Spinal cord (tissue), 9 donors: ENCODE measurements at regions not wholly inside any gene's neighbourhood (a gene's known extent, or its start where the extent isn't known, plus 50 kb on each side); places are given as distances from the start of the nearest gene placed in this dataset.
"Not testable (repeated sequence)": the region's sequence is repeated elsewhere in the genome, so short reads cannot be mapped to it uniquely, and the experiment has no call there.

Experiments used
- DNase-seq, 6 donors: peaks; one replicate each; pipeline versions ENCODE4 v3.0.0 to v3.0.0-alpha.2; 2013 to 2015; ENCODE audit warnings: low spot score in 6 of 6, low read depth in 4 of 6
- H3K27ac ChIP-seq: one replicate; pipeline ENCODE4 v1.5.1; 2013; ENCODE audit warnings: low read depth, low read length, control low read depth
- H3K27me3 ChIP-seq: one replicate; pipeline ENCODE4 v1.6.1; 2013; ENCODE audit warnings: low read length; ENCODE audit not compliant: control insufficient read depth, insufficient read depth
- H3K36me3 ChIP-seq: one replicate; pipeline ENCODE4 v1.6.1; 2013; ENCODE audit warnings: low read length; ENCODE audit not compliant: control insufficient read depth, insufficient read depth
- H3K4me1 ChIP-seq: one replicate; pipeline ENCODE4 v1.6.1; 2013; ENCODE audit warnings: low read length; ENCODE audit not compliant: control insufficient read depth, insufficient read depth
- H3K4me3 ChIP-seq: one replicate; pipeline ENCODE4 v1.5.1; 2013; ENCODE audit warnings: low read depth, low read length, control low read depth
- H3K9me3 ChIP-seq: one replicate; pipeline ENCODE4 v1.6.1; 2013; ENCODE audit warnings: low read length; ENCODE audit not compliant: control insufficient read depth, insufficient read depth
- WGBS: methylation state at CpG from one replicate; pipeline ENCODE4 v1.1.5; 2013; ENCODE audit warnings: missing lambda C conversion rate; ENCODE audit not compliant: insufficient coverage; 5-methylcytosine and 5-hydroxymethylcytosine counted together
- donor health status: healthy.

DNA sequence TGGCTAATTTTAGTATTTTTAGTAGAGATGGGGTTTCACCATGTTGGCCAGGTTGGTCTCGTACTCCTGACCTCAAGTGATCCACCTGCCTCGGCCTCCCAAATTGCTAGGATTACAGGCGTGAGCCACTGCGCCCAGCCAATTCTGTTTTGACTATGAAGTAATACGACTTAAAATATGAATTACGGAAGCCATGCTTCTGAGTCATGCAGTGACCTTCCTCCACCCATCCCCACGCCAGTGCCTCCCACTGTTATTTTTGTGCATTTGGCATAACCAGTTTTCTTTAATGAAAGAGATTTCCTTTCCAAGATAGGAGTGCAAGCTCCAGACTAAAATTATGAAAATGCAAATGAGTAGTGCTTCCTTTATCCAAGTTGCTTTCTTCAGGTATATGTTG lies 101.0 kb upstream of the DAB2 start:
- H3K4me3 ChIP-seq, DNase-seq, H3K4me1 ChIP-seq, H3K9me3 ChIP-seq, H3K27ac ChIP-seq, H3K27me3 ChIP-seq, H3K36me3 ChIP-seq: not testable (repeated sequence)
- WGBS, result 100% methylated on average over 1 of the region's 7 CpGs

DNA sequence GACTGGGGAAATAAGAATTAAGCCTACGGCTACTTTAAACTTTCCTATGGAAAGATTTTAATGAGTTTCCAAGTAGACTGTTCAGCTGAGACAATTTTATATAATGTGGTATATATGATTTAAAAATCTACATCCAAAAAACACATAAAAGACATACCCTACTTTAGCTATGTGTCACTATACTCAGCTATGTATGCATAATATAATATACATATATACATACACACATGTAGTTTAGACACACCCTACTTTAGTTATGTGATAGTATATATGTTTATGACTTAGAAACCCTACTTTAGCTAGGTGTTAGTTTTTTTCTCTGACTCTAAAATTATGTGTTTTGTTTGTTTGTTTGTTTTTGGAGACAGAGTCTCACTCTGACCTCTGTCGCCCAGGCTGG lies 100.5 kb upstream of the DAB2 start:
- H3K27me3 ChIP-seq, result no peaks in the 10 kb centered on the region
- H3K27ac ChIP-seq, result no peak overlapping the region
- no peak for DNase-seq
- no peaks in the 10 kb centered on the region for H3K36me3 ChIP-seq
- no peaks in the 10 kb centered on the region for H3K9me3 ChIP-seq
- H3K4me1 ChIP-seq, result no peaks in the 10 kb centered on the region
- 100% methylated on average over 1 of the region's 2 CpGs for WGBS
- H3K4me3 ChIP-seq, result no peak overlapping the region

DNA sequence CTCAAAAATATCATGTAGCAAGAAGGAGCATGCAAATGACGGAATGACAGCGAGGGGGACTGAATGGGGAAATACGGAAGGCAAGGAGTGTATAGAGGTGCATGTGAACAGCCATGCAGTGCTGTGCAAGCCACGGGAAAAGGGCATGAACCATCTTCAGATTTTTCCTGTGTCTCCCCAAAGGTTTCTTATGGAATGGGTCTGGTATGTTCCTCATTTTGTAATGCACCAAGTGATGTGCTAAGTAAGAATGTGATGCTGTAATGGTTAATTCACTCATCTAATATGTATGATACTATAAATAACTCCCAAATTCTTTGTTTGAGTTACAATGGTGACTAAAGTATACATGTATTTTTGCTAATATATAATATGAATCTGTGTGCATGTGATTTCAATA lies 99.0 kb upstream of the DAB2 start:
- WGBS, result 92% methylated on average over 4 of the region's 4 CpGs
- no peak overlapping the region for H3K27ac ChIP-seq
- no peaks in the 10 kb centered on the region for H3K4me1 ChIP-seq
- no peak for DNase-seq
- H3K9me3 ChIP-seq, result no peaks in the 10 kb centered on the region
- no peaks in the 10 kb centered on the region for H3K36me3 ChIP-seq
- H3K27me3 ChIP-seq, result no peaks in the 10 kb centered on the region
- H3K4me3 ChIP-seq, result no peak overlapping the region

DNA sequence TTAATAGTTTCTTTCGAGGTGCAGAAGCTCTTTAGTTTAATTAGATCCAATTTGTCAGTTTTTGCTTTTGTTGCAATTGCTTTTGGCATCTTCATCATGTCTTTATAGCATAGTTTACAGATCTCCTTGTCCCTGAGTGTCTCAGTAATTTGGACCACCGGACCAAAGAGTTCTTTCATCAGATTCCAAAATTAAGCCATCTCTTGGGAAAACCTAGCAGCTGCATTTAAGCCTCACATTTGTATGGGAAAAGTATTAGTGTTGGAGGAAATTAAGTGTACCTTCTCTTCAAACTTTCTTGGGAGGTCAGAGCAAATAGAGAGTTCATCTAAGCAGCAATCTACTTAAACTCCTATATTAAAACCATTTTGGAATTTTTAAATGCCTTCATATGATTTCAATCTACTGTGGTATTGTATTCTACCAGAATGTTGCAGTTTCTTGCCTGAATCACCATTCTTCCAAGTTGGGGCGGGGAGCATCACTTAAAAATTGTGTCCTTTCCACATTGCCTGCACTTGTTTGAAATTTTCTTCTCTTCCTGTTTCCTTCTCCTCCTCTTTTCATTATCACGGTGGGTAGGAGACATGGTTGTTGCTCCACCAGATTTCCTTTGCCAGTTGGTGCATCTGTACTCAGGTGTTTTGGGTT lies 97.3 kb upstream of the DAB2 start:
- no peak for DNase-seq
- Histone ChIP-seq H3K27me3 (no peaks in the 10 kb centered on the region), H3K4me1 (no peaks in the 10 kb centered on the region), H3K9me3 (no peaks in the 10 kb centered on the region), H3K4me3 (no peak overlapping the region), H3K36me3 (no peaks in the 10 kb centered on the region), H3K27ac (no peak overlapping the region)
- no CpG with 5 or more reads among the region's 4 CpGs for WGBS

DNA sequence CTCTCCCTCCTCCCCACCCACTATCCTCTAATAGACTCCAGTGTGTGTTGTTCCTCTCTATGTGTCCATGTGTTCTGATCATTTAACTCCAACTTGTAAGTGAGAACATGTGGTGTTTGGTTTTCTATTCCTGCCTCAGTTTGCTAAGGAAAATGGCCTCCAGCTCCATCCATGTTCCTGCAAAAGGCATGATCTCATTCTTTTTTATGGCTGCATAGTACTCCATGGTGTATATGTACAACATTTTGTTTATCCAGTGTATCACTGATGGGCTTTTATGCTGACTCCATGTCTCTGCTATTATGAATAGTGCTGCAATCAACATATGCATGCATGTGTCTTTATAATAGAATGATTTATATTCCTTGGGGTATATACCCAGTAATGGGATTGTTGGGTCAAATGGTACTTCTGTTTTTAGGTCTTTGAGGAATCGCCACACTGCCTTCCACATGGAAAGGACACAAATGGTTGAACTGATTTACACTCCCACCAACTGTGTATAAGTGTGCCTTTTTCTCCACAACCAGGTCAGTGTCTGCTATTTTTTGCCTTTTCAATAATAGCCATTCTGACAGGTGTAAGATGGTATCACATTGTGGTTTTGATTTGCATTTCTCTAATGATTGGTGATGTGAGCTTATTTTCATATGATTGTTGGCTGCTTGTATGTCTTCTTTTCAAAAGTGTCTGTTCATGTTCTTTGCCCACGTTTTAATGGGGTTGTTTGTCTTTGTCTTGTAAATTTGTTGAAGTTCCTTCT lies 96.5 kb upstream of the DAB2 start:
- Histone ChIP-seq H3K36me3 (no peaks in the 10 kb centered on the region), H3K4me3 (no peak overlapping the region), H3K27me3 (no peaks in the 10 kb centered on the region), H3K9me3 (no peaks in the 10 kb centered on the region), H3K27ac (no peak overlapping the region), H3K4me1 (no peaks in the 10 kb centered on the region)
- DNase-seq, result no peak
- WGBS, result no CpG with 5 or more reads among the region's 2 CpGs

DNA sequence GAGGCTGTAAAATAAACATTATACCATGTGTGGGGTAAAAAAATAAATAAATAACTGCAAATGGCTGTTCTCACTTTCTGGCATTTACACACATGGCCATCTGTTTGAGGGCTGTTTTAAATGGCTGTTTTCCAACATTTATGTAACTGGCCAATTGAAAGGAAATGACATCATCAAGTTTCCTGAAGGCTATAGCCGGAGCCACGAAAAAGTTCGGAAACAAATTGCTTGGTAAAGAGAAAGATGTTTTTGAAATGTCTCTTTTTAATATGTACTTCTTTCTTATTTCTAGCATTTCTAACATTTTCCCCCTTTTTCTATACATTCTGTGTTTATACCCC lies 95.4 kb upstream of the DAB2 start:
- DNase-seq, result peak in 1 of 6 donors; percentile 77
- no peaks in the 10 kb centered on the region for H3K9me3 ChIP-seq
- H3K4me3 ChIP-seq, result no peak overlapping the region
- H3K36me3 ChIP-seq, result no peaks in the 10 kb centered on the region
- peak overlapping the region; percentile 88 for H3K27ac ChIP-seq
- no CpG with 5 or more reads among the region's 3 CpGs for WGBS
- no peaks in the 10 kb centered on the region for H3K4me1 ChIP-seq
- H3K27me3 ChIP-seq, result no peaks in the 10 kb centered on the region

DNA sequence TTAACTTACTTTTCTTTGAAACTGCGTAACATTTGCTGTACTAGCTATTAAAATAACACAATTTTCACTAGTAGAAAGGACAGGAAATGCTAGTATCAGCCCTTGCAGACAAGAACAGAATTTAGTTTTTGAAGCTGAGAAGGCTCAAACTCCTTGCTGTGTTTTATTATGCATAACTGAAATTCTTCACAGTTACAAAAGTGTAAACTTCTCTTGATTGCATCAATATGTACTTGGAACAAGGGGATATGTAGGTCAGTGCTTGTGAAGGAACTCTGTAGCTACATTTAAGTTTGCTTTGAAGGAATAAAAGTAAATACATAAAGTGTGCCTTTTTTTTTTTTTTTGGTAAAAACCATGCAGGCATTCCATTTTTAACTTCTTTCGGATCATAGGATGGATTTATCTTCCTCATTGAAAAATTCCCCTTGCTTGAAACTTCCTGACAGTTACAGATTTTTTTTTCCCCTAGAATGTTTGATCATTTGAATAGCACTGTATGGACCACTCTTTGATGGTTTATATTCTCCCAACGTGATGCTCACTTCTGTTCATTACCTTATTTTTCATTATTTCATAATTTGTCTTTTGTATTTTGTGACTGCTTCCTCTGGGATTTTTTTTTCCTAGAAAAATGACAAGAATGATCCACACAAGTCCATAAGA lies 94.9 kb upstream of the DAB2 start:
- H3K9me3 ChIP-seq, result no peaks in the 10 kb centered on the region
- DNase-seq, result peak in 1 of 6 donors; percentile 40
- H3K27me3 ChIP-seq, result no peaks in the 10 kb centered on the region
- no peak overlapping the region for H3K4me3 ChIP-seq
- WGBS, result no CpG with 5 or more reads among the region's 3 CpGs
- H3K36me3 ChIP-seq, result no peaks in the 10 kb centered on the region
- H3K4me1 ChIP-seq, result no peaks in the 10 kb centered on the region
- H3K27ac ChIP-seq, result peak overlapping the region; percentile 3

DNA sequence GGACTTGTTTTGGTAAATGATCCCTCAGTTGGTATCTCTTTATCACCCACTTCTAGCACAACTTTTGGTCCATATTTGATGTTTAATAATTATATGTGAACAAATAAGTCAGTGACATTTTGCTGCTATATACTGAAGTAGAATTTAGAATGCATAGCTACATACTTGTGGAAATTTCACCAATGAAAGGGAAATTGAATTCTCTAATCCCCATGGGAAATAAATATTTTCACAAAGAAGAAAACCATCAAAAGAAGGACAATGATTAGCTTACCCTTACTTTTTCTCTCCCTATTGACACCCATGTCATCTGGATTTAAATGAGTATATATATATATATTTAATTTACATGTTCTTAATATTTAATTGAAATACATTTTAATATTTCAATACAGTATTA lies 94.3 kb upstream of the DAB2 start:
- Histone ChIP-seq H3K27me3 (no peaks in the 10 kb centered on the region), H3K4me1 (no peaks in the 10 kb centered on the region), H3K4me3 (no peak overlapping the region), H3K27ac (peak overlapping the region; percentile 17), H3K36me3 (no peaks in the 10 kb centered on the region), H3K9me3 (no peaks in the 10 kb centered on the region)
- DNase-seq, result no peak

DNA sequence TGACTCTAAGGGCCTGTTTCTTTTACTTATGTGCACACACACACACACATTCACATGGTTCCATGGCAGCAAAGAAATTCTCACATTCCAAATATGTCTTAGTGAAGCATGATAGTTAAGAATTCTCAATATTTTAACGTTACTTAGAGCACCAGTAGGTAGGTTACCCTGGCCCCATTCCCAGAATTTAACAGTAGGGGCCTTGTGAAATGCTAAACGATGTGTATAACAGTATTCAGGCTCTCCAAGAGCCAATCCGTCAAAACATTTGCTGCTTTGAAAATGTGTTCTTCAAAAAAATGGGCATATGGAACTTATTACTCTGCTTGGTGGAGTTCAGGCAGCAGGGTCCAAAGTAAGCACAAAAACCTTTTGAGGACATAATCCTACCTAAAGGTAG lies 93.7 kb upstream of the DAB2 start:
- Histone ChIP-seq H3K27me3 (no peaks in the 10 kb centered on the region), H3K4me3 (no peak overlapping the region), H3K27ac (peak overlapping the region; percentile 17), H3K36me3 (no peaks in the 10 kb centered on the region), H3K4me1 (no peaks in the 10 kb centered on the region), H3K9me3 (no peaks in the 10 kb centered on the region)
- WGBS, result 27% methylated on average over 2 of the region's 3 CpGs
- peak in 2 of 6 donors; percentile 54 to 90 for DNase-seq

DNA sequence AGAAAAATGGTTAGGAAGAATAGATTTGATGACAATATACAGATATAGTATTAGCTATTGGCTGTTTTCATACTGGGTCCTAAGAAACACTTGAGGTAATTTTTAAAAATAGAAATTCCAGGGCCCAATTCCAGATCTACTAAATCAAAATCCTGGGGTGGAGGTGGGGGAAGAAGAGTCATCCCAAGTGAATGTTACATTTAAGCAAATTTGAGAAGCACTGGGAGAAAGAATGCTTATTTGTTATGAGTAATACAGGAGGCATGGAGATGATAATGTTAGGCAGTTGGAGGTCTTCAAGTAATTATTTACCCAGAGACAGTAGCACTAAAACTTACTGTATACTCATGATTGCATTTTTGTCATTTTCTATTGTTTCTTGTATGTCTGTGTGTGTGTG lies 93.0 kb upstream of the DAB2 start:
- peak overlapping the region; percentile 1 for H3K27ac ChIP-seq

More for the DNA sequence above, 93.0 kb upstream of the DAB2 start:
- Histone ChIP-seq H3K4me3 (no peak overlapping the region), H3K4me1 (no peaks in the 10 kb centered on the region), H3K9me3 (no peaks in the 10 kb centered on the region), H3K36me3 (no peaks in the 10 kb centered on the region), H3K27me3 (no peaks in the 10 kb centered on the region)
- DNase-seq, result peak in 1 of 6 donors; percentile 15
